VCaP (cell line): ENCODE measurements at regions not wholly inside any gene's neighbourhood (a gene's known extent, or its start where the extent isn't known, plus 50 kb on each side); places are given as distances from the start of the nearest gene placed in this dataset.

Source experiments
- H3K27ac ChIP-seq: fragments of 450-650 bp; 2 replicates; pipeline ENCODE4 v1.5.1; 2017
- TF ChIP-seq, protein P1 (sequence below): fragments of 450-650 bp; conservative IDR thresholded peaks from 2 replicates; pipeline ENCODE4 v1.5.1; 2017; ENCODE audit warnings: mild to moderate bottlenecking, moderate library complexity

DNA sequence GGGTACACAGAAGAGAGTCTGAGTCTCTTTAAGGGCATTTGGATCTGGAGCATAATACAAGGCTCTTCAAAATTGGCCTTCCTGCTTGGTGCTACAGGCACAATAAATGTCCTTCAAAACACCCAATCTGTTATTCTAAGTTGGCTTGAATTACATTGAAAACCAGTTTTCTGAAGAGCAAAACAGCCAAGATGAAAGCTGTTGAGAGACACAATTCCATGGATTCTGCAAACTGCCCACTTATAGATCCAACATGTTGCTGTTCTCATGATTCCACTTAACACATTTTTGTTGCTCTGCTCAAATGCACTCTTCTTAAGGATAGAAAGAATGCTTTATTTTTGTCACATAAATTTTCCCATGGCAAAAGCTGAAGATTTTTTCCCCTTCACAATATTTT, 525.9 kb upstream of the CDH8 start:
- H3K27ac ChIP-seq, result no peak overlapping the region
- TF ChIP-seq, protein P1, sequence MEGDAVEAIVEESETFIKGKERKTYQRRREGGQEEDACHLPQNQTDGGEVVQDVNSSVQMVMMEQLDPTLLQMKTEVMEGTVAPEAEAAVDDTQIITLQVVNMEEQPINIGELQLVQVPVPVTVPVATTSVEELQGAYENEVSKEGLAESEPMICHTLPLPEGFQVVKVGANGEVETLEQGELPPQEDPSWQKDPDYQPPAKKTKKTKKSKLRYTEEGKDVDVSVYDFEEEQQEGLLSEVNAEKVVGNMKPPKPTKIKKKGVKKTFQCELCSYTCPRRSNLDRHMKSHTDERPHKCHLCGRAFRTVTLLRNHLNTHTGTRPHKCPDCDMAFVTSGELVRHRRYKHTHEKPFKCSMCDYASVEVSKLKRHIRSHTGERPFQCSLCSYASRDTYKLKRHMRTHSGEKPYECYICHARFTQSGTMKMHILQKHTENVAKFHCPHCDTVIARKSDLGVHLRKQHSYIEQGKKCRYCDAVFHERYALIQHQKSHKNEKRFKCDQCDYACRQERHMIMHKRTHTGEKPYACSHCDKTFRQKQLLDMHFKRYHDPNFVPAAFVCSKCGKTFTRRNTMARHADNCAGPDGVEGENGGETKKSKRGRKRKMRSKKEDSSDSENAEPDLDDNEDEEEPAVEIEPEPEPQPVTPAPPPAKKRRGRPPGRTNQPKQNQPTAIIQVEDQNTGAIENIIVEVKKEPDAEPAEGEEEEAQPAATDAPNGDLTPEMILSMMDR, result no peak

- TF ChIP-seq, protein P1, result no peak
- H3K27ac ChIP-seq, result no peak overlapping the region
These were observed 513.6 kb upstream of the CDH8 start for GRCh38 chr16:62549875-62550274.

DNA sequence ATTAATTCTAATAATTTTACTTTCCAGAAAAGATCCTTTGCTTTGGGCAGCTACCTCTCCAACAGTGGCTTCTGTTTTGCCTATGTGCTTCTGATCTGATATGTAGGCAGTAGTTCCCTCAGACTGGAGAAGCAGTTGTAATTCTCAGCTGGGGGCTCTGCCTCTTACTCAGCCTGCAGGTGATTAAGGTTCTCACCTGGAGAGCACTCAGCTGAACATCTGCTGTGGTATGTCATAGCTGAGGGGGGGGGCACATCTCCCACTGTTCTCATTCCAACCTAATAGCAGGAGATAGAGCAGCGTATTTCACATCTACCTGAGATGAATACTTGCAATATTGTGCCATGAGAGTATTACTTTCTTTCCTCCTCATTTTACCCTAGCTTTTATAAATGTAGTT, 511.9 kb upstream of the CDH8 start:
- TF ChIP-seq, protein P1, result no peak
- H3K27ac ChIP-seq, result no peak overlapping the region

- H3K27ac ChIP-seq, result no peak overlapping the region
- TF ChIP-seq, protein P1, result no peak
These were observed 510.5 kb upstream of the CDH8 start for GRCh38 chr16:62546701-62547100.

- H3K27ac ChIP-seq, result no peak overlapping the region
- TF ChIP-seq, protein P1, result no peak
These were observed 508.8 kb upstream of the CDH8 start for GRCh38 chr16:62545039-62545438.

- TF ChIP-seq, protein P1, result no peak
- no peak overlapping the region for H3K27ac ChIP-seq
These were observed 507.3 kb upstream of the CDH8 start for GRCh38 chr16:62543516-62543915.

GRCh38 chr16:62539657-62540056, 503.4 kb upstream of the CDH8 start:
- TF ChIP-seq, protein P1, result no peak

GRCh38 chr16:62530426-62530825, 494.2 kb upstream of the CDH8 start:
- TF ChIP-seq, protein P1, result no peak
- H3K27ac ChIP-seq, result no peak overlapping the region

More at GRCh38 chr16:62539657-62540056, 503.4 kb upstream of the CDH8 start:
- H3K27ac ChIP-seq, result no peak overlapping the region
